ENCODE measurements at regions not wholly inside any gene's neighbourhood (a gene's known extent, or its start where the extent isn't known, plus 50 kb on each side); places are given as distances from the start of the nearest gene placed in this dataset.

- ATAC-seq (no peak), DNase-seq (no peak)
- Histone ChIP-seq H3K27me3 (no peaks in the 10 kb centered on the region), H3K9me3 (no peaks in the 10 kb centered on the region), H3K27ac (no peak overlapping the region), H3K36me3 (replicated peaks in 1 of 2; ENCODE audit: insufficient read depth in 1 of 2, low read depth in 2 of 2) (no peaks in the 10 kb centered on the region), H3K4me3 (no peak overlapping the region), H3K4me1 (no peaks in the 10 kb centered on the region)
- intact Hi-C loops (cut with DNase I), result no loop called here
- 53 to 55% methylated on average over 7 of the region's 7 CpGs for whole genome bisulfite sequencing, 2 donors
- TF ChIP-seq POLR2A (IDR thresholded peaks at IDR 0.05), result no peak
- TF ChIP-seq CTCF (IDR thresholded peaks at IDR 0.05), result no peak
Observed at GRCh38 chr19:30881281-30881680, 468.0 kb downstream of the TSHZ3 start.

GRCh38 chr19:30880551-30880950, 468.7 kb downstream of the TSHZ3 start:
- intact Hi-C loops (cut with DNase I), result no loop called here
- Histone ChIP-seq H3K36me3 (replicated peaks in 1 of 2; ENCODE audit: insufficient read depth in 1 of 2, low read depth in 2 of 2) (no peaks in the 10 kb centered on the region), H3K4me3 (no peak overlapping the region), H3K27me3 (no peaks in the 10 kb centered on the region), H3K4me1 (no peaks in the 10 kb centered on the region), H3K9me3 (no peaks in the 10 kb centered on the region), H3K27ac (no peak overlapping the region)
- no peak for ATAC-seq
- DNase-seq, result no peak
- WGBS, 2 donors, result 39 to 48% methylated on average over 4 of the region's 4 CpGs
- no peak for TF ChIP-seq POLR2A (IDR thresholded peaks at IDR 0.05)

- Histone ChIP-seq H3K36me3 (replicated peaks in 1 of 2; ENCODE audit: insufficient read depth in 1 of 2, low read depth in 2 of 2) (no peaks in the 10 kb centered on the region), H3K27me3 (no peaks in the 10 kb centered on the region), H3K4me3 (no peak overlapping the region), H3K27ac (no peak overlapping the region), H3K9me3 (no peaks in the 10 kb centered on the region), H3K4me1 (no peaks in the 10 kb centered on the region)
- intact Hi-C loops (cut with DNase I), result no loop called here
- DNase-seq (no peak), ATAC-seq (no peak)
- no peak for TF ChIP-seq POLR2A (IDR thresholded peaks at IDR 0.05)
- no peak for TF ChIP-seq CTCF (IDR thresholded peaks at IDR 0.05)
- WGBS, 2 donors, result 38 to 43% methylated on average over 4 of the region's 4 CpGs
Observed at GRCh38 chr19:30880151-30880550, 469.1 kb downstream of the TSHZ3 start.

- TF ChIP-seq POLR2A (IDR thresholded peaks at IDR 0.05) (no peak), CTCF (IDR thresholded peaks at IDR 0.05) (no peak)
- H3K27me3 ChIP-seq, result no peaks in the 10 kb centered on the region
- WGBS, 2 donors, result 61% methylated on average over 3 of the region's 3 CpGs
- no peak overlapping the region for H3K4me3 ChIP-seq
- no peak overlapping the region for H3K27ac ChIP-seq
- no peaks in the 10 kb centered on the region for H3K4me1 ChIP-seq
- DNase-seq (no peak), ATAC-seq (no peak)
- intact Hi-C loops (cut with DNase I), result no loop called here
- H3K9me3 ChIP-seq, result no peaks in the 10 kb centered on the region
- H3K36me3 ChIP-seq (replicated peaks in 1 of 2; ENCODE audit: insufficient read depth in 1 of 2, low read depth in 2 of 2), result no peaks in the 10 kb centered on the region
Observed at GRCh38 chr19:30879736-30880135, 469.5 kb downstream of the TSHZ3 start.

- Histone ChIP-seq H3K4me3 (no peak overlapping the region), H3K27me3 (no peaks in the 10 kb centered on the region), H3K36me3 (replicated peaks in 1 of 2; ENCODE audit: insufficient read depth in 1 of 2, low read depth in 2 of 2) (no peaks in the 10 kb centered on the region), H3K4me1 (no peaks in the 10 kb centered on the region), H3K9me3 (no peaks in the 10 kb centered on the region), H3K27ac (no peak overlapping the region)
- ATAC-seq (no peak), DNase-seq (no peak)
- intact Hi-C loops (cut with DNase I), result no loop called here
- no peak for TF ChIP-seq CTCF (IDR thresholded peaks at IDR 0.05)
- TF ChIP-seq POLR2A (IDR thresholded peaks at IDR 0.05), result no peak
- 85 to 86% methylated on average over 3 of the region's 3 CpGs for WGBS, 2 donors
Observed at GRCh38 chr19:30879225-30879624, 470.0 kb downstream of the TSHZ3 start.

Measured in body of pancreas (tissue), 4 donors.